Activated CD4-positive, alpha-beta T cell treated with anti-CD3 and anti-CD28 coated beads for 4 hours (primary cell): ENCODE measurements at regions not wholly inside any gene's neighbourhood (a gene's known extent, or its start where the extent isn't known, plus 50 kb on each side); places are given as distances from the start of the nearest gene placed in this dataset.

Source experiments
- DNase-seq, 2 donors: peaks; one replicate each; pipeline ENCODE4 v3.0.0-alpha.2; 2020

GRCh38 chr4:155548173-155548572, 118.5 kb upstream of the GUCY1A1 start:
- DNase-seq: no peak

GRCh38 chr4:155546451-155546850, 120.2 kb upstream of the GUCY1A1 start:
- no peak for DNase-seq

- DNase-seq: no peak
These were observed 121.2 kb upstream of the GUCY1A1 start for GRCh38 chr4:155545456-155545855.

GRCh38 chr4:155544547-155544946, 122.1 kb upstream of the GUCY1A1 start:
- no peak for DNase-seq

- DNase-seq: no peak
These were observed 123.4 kb upstream of the GUCY1A1 start for GRCh38 chr4:155543126-155543765.

- no peak for DNase-seq
These were observed 124.2 kb upstream of the GUCY1A1 start for GRCh38 chr4:155542415-155542814.

GRCh38 chr4:155541716-155542115, 124.9 kb upstream of the GUCY1A1 start:
- DNase-seq: no peak

GRCh38 chr4:155540698-155541097, 126.0 kb upstream of the GUCY1A1 start:
- DNase-seq: no peak

- DNase-seq: no peak
These were observed 126.9 kb upstream of the GUCY1A1 start for GRCh38 chr4:155539746-155540145.

GRCh38 chr4:155535802-155536454, 130.7 kb upstream of the GUCY1A1 start:
- no peak for DNase-seq

GRCh38 chr4:155532373-155533085, 134.1 kb upstream of the GUCY1A1 start:
- DNase-seq: no peak

- DNase-seq: no peak
These were observed 135.8 kb upstream of the GUCY1A1 start for GRCh38 chr4:155530857-155531256.

GRCh38 chr4:155530290-155530689, 136.4 kb upstream of the GUCY1A1 start:
- DNase-seq: no peak

- no peak for DNase-seq
These were observed 136.9 kb upstream of the GUCY1A1 start for GRCh38 chr4:155529716-155530115.

GRCh38 chr4:155529272-155529671, 137.4 kb upstream of the GUCY1A1 start:
- no peak for DNase-seq

- DNase-seq: no peak
These were observed 140.0 kb upstream of the GUCY1A1 start for GRCh38 chr4:155526452-155527169.

- DNase-seq: no peak
These were observed 141.7 kb upstream of the GUCY1A1 start for GRCh38 chr4:155524926-155525455.

GRCh38 chr4:155523358-155523757, 143.3 kb upstream of the GUCY1A1 start:
- no peak for DNase-seq

GRCh38 chr4:155522201-155522600, 144.4 kb upstream of the GUCY1A1 start:
- no peak for DNase-seq

- DNase-seq: no peak
These were observed 144.6 kb upstream of the MAP9 start for GRCh38 chr4:155521382-155521781.

GRCh38 chr4:155515444-155516075, 138.8 kb upstream of the MAP9 start:
- no peak for DNase-seq

GRCh38 chr4:155514628-155515027, 137.9 kb upstream of the MAP9 start:
- DNase-seq: no peak

GRCh38 chr4:155512817-155513216, 136.1 kb upstream of the MAP9 start:
- DNase-seq: no peak
